Retina (tissue), 1 donor: ENCODE measurements at regions not wholly inside any gene's neighbourhood (a gene's known extent, or its start where the extent isn't known, plus 50 kb on each side); places are given as distances from the start of the nearest gene placed in this dataset.
A peak's percentile ranks its signal among the peaks of the same experiment; 100 is the strongest.

Experiments used
- DNase-seq: peaks from one replicate; pipeline ENCODE4 v3.0.0-alpha.2; 2016

DNA sequence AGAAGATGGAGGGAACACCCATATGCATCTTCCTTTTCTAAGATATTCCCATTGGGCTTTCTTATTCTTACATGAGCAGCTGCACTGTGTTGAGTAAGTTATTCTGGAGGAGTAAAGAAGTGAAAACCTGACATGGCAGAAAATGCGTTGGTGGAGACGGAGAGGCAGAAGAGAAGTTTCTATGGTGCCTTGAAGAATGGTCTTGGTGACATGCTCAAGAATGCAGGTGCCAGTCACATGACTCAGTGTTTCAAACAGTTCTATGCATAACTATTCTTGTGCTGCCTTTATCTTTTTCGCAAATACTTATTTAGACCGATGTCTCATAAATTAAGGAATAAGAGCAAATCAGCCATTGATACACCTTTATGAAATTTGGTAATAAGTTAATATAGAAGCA is 377.8 kb upstream of the IRX2 start:
- DNase-seq = no peak

DNA sequence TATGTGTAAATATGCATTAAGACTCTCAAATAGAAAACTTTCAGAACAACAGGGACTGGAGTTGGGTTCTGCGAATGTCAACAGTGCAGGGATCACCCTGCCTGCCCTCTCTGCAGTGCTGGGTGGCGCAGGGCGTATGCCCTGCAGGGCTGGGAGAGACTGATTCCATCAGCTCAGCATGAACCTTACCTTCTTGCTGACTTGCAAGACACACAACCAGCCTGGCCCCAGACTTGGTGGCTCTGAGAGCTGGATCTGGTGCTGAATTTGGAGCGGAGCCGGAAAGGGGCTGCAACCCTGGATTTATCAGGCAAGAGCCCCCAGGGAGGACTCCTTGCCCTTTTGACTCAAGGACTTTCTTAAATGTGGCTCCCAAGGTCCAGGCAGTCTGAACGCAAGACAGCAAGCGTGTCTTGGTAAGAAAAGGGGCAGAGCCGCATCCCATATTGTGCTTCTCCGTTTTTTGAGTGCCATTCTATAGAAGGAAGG is 376.0 kb upstream of the IRX2 start:
- no peak for DNase-seq

DNA sequence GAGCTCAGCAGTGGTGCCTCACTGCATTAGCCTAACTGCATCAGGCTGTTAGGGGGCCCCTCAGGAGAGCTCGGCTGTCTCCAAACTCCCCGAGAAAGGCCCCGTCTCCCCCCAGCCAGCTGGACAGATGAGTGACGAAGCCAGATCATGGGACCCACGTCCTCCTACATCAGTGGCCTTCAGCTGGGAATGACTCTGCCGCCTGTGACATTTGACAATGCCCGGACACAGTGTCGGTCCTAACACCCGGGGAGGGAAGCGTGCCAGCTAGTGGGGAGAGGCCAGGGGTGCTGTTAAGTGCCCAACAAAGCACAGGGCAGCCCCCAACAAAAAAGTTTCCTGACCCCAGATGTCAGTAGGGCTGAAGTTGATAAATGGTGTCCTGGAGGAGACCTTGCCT is 375.2 kb upstream of the IRX2 start:
- no peak for DNase-seq

DNA sequence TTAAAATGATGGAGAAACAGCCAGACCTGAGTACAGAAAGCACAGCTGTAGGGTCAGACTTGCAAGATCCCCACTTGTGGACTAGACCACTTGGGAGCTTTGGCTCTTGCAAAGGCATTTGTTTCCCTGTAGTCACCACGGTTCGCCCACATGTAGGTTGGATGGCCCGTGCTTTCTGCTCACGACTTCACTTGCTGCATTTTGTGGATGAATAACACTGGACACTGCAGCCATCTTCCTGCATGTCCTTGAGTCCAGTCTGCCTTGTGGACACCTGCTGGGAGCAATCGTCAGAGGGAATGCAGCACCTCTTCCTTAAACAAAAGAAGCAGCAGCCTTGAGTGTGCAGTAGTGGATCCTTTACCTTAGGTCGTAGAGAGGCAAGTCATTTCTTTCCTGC is 372.9 kb upstream of the IRX2 start:
- no peak for DNase-seq

DNA sequence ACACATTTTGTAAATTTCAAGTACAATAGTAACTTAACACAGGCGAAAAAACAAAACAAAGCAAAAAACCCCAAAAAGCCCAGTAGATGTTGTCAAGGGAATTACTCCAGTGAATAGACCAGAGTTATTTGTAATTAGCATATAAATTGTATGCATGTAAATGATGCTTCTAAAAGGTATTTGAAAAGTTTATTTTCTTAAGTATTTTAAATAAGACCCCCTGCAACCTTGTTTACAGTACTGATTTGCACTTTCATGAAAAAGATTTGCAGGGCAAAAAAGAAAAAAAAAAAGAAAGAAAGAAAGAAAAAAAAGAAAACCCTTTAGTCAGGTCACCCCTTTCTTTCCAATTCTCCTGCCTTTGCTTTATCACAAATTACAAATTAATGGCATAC is 372.3 kb upstream of the IRX2 start:
- no peak for DNase-seq

DNA sequence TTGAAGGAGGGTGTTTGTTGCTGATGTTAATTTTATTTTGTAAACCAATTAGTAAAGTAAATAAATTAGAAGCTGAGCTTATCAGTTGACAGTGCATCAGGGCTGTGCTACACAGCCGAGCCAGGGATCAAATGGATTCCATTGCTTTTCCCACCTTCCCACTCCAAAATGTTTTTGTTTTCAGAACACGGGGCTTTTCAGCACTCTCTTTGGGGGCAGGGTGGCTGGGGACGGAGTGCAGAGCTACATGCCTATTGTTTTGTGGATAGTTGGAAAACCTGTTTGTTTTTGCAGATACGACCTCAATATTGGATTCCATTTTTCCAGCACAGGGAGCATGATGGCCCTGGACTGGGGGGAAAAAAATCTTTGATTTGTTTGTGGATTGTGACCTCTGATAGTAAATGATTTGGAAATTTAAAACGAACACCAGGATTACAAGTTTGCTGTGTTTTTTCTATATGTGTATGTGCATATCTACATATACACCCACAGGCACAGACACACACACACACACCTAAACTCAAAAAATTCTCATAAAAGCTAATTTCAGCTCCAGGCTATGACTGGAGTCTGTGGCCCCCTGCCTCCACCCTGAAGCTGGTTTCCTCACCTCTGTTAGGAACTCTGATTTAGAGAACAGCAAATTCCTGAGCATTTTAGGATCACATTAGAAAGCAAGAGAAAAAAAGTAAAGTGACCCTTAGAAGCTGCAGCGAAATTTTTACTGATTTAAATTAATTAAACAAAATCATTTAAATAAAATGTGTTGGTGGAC is 371.7 kb upstream of the IRX2 start:
- no peak for DNase-seq

DNA sequence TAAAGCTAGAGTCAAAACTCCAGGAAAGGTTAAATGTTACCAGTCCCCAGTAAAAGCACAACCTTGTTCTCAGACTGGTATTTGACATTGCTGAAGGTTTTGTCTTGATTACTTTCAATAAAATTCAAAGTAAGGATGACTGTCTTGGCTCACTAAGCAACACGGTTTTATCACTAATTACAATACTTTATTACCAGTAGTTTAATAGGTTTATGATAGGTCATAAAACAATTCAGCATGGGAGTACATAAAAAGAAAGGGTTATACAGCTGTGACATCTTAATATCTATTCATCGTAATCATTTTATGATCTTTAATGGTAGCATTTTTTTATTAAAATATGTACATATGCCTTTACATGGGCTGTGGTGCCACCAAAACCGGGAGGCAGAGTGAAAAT is 370.7 kb upstream of the IRX2 start:
- no peak for DNase-seq

DNA sequence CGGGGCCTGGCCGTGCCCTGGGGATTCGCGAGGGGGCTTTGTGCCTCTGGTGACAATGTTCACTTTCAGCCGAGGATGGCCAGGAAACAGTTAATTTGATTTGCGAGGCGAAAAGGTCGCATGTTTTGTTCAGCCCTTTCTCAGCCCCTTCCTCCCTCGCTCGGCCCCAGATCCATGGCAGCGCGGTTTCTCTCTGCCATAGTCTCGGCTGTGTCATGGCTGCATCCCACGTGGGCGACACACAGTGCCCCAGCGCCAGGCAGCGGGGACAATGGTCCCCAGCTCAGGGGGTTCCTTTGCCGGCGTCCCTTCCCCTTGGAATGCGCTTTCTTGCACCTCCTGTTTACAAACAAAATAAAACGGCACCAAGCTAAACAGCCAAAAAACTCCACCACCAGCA is 370.3 kb upstream of the IRX2 start:
- DNase-seq = peak; percentile 64

DNA sequence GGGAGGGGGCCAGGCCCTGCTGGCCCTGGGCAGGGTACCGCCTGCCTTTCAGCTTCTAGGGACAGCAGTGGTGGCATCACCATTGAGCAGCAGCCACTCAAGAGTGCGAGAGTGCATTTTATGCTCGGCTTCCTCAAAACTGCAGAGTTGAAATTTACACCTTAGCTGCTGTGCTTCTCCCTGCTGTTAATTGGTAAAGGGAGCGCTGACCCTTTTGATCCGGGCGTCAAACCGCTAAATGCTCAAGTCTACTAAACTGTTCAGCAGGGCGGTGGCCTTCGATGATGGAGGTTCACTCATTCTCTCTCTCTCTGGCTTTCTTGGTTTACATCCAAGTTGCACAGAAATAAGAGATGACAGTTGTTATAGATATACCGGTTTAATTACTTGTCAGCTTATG is 368.6 kb upstream of the IRX2 start:
- peak; percentile 56 for DNase-seq

DNA sequence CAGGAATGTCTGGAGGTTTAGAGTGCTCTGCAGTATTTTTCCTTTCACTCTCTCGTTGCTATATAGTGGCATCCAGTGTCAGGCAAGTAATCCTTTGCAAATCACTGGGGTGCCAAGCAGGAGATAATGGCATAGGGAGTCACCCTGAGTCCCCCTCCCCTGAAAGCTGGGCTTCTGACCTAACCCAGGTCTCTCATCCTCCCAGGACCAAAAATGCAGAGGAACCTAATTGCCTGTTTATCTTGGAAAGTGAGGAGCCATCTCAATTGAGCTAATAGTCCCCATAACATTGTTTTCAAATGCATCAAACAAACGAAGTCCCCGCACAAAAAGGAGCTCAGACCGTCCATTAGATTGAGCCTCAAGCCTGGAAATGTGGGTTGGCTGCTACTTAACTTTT is 368.0 kb upstream of the IRX2 start:
- DNase-seq = peak; percentile 48

DNA sequence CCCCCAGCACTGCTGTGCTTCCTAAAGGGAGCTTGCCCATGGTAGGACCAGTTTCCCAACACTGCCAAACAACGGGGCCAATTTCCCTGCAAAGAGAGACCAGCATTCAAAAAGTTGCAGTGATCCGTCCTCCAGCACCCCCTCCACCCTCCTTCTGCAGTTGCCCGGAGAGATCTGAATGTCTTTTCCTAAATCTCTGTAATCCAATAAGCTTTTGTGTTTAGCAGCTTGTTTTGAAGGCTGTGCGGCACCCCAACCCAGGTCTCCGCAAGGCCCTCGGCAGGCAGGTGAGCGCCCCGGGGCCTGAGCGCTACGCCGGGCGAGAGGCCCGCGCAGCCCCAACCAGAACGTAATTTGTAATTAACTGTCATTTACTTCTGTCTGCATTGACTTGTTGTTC is 366.9 kb upstream of the IRX2 start:
- peak; percentile 70 for DNase-seq

DNA sequence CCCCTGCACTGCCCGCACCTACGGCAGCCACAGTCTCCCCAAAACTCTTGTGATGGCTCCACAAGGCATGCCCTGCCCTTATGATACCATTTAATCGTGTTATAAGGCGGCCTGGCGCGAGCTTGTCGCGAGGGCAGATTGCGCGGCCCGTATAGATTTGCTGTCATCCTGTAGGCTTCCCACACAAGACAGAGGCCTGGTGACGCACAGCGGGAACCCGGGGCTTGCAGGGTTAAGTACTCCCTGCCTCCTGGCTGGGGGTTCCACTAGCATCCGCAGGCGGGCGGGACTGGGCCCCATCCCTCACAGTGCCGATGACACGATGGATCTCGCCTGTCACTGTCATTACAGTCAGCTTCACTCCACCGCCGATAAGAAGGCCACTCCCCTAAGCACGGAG is 364.9 kb upstream of the IRX2 start:
- DNase-seq = peak; percentile 68

DNA sequence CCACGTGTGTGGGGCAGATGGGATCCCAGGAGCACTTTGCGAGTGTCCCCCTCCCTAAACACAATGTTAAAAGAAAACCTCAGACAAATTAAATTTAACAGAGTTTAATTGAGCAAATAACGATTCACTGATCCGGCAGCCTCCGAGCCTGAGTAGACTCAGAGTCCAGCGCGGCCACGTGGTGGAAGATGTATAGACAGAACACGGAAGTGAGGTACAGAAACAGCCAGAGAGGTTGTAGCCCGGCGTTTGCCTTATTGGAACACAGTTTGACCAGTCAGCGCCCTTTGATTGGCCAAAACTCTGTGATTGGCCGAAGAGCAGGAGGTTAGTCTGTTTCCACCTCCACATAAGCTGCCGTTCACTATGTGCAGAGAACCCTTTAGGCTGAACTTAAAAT is 363.0 kb upstream of the IRX2 start:
- DNase-seq = no peak

DNA sequence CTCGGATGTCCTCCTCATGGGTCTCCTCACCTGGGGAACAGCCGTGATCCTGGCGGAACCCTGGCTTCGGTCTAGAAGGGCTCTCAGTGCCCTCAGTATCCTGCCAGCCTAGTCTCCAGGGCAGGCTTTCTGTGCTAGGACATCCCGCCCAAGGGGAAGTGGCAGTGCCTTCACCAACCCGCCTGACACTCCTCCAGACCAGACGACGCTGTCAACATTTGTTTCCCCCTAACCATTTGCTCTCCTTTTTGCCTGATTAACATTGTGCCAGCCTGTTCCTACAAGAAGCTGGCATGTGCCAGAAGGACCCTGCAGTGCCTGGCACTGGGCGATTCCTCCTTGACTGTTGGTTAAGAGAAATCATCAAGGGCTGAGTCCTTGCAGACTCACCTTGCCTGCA is 358.9 kb upstream of the IRX2 start:
- no peak for DNase-seq

DNA sequence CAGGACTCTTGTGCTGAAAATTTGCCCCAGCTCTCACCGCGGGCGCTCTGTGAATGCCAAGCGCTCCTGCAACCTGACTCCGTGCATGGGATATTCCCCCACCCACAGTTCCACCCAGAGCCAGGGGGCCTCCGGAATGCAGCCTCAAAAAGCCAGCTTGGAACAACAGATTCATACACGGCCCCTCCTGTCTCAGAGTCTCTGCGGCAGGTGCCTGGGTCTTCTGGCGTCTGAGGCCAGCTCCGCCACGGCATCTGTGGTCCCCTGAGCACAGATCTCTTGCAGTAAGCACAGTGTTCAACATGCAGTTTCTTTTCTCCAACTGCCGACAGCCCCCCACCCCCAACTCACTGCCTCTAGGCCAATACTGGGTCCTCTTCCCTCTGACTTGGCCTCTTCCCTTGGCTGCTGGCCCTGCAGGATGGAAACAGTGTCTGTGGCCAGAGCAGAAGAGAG is 355.7 kb upstream of the IRX2 start:
- peak; percentile 60 for DNase-seq

DNA sequence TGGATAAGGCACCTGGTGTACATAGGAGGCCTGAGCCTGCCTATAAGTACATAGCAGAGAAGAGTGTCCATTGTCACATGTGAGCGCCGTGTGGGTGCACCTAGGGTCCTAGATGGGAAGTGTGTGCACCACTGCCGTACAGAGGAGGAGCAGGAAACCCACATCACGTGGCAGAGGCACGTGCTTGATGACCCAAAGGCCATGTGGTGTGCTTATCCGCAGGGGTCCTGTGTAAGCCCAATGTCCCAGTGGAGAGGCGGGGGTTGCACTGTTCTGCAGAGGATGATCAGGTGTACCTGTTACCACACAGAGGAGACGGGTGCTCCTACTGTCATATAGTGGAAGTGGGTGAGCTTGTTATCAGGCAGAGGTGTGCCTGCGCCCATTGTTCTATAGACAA is 354.1 kb upstream of the IRX2 start:
- no peak for DNase-seq

DNA sequence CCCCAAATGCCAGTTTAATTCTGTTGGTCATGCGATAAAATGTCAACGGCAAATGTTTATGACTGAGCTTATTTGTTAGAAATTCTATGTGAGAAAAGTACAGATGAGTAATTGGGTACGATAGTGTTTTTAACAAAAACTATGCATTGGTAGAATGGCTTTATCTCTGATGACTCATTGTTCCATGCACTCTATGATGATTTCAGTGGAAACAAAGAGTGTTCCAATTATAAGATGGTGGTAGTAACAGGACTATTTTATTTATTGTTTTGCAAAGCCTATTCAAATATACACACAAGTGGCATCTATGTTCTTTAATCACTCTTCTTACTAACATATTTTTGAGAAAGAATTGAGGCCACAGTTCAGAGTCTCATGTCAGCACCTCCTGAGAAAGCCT is 353.7 kb upstream of the IRX2 start:
- no peak for DNase-seq

DNA sequence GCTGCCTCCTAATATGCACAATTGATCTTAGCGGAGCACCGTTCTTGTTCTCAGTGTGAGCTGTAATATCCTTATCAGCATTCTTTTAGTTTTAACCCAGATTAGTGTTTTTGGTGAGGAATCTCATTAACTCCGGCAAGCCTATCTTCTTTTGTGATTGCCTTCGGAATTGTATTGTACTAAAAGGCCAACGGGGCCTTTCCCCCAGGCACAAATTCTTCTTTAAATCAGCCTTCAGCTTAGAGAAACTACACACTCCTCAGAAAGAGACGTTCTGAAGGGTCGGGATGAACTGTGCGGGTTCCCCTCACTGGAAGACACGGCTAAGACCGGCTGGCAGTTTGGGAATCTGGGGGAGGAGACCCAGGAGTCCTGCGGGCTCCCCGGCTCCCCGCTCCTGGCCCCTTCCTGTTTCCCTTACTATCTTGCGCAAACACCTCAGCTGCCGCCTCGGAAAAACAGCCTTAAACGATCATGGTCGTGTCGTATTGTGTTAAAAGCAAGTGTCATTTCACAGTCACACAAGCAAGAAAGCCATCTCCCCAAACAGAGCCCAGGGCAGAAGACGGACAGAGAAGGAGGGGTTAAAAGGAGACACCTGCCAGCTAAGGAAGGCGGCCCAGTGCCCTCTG is 353.1 kb upstream of the IRX2 start:
- no peak for DNase-seq

DNA sequence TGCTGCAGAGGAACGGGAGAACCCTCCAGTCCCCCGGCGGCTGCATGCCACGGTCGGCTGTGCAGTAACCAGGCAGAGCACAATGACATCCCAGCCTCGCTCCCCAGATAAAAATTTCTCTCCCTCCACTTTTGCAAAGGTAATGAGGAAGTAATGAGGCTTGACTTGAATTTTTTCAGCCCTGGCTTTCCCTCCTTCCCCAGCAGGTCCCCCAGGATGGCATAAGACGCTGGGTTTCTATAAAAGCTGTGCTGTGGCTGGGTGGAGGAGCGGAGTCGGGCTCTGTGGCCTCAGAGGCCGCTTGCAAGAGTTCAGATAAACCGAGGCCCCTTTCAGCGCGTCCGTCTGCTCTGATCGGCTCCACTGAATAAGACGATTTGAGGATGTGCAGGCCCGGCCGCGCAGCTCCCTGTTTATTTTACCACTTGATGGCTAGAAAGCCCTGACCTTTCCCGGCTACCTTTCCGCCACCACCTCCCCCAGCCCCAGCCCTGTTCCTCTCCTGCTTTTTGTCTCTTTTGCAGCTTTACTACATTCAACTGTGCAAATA is 351.9 kb upstream of the IRX2 start:
- peak; percentile 89 for DNase-seq

DNA sequence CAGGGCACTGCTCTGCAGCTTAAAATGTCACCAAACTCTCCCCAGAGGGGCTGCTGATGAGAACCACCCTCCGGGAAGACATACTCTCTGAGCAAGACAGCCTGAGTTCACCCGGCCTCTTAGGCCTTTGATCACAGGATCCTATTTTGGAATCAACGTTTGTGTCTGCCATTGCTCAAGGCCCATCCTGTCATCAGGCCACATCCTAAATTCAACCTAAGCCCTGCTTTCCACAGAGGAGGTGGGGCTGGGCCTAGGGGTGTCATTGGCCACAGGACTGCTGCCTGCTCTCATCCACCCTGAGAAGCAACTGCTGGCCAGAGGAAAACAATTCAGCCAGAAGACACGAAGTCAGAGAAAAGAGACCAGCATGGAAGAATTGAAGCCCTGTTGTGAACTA is 351.1 kb upstream of the IRX2 start:
- DNase-seq = no peak

DNA sequence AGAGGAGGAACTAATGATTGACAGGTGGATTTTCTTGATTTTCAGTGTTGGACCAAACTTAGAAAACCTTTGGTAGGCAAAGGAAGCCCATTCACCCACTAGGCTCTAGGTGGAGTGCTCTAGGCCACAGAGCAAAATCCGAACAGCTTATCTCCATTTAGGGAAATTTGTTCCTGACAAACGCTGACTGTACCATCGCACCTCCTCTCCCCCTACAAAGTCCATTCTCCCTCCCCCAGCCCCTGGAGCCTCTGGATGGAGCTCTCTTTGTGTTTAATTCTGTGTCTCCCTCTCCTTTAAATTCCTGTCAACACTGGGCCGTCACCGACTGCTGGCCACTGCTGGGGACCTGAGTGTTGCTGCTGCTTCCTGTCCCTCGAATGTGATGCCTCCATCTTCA is 350.1 kb upstream of the IRX2 start:
- DNase-seq = no peak

DNA sequence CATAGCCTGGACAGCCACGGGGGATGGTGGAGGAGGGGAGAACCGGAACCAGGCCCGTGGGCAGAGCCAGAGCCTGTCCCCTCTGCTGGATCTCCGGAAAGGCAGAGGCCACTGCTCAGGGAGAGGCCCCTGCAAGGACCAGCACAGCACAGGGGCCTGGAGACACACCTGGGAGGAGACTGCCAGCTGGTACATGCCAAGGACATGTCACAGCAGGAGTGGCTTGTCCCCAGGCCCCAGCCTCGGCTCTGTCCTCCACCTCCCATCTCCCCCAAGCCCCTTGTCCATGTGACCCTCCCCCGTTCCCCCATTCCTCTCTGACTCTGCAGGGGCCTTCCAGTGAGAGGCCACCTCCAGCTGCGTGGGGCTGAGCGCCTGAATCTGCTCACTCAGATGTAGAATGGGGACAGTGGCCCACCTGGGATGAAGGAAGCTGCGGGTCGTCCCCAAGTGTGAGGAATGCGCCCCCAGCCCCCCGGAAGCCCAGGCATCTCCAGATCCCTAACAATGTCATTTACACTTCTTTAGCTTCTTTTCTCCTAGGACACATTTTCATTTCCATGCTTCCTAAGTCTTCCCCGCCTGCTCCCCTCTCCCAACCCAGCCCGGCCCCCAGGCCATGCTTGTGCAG is 349.6 kb upstream of the IRX2 start:
- DNase-seq = no peak

DNA sequence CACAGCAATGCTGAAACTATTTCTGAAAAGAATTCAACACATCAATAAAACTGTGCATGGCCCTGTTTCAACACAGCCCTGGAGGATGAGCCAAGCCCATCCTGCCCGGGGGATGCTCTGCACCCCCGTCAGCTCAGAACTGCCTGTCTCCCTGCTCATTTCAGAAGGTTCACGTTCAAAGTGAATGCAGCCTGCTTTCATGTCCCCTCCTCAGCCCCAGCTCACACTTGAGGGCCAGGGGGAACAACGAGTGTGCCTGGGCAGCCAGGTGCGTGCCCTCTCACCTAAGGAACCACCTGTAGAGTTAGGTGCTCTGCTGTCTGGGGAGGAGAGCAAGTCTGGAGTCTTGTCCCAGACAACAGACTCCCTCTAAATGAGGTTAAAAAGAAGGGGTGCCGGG is 348.5 kb upstream of the IRX2 start:
- DNase-seq = no peak

DNA sequence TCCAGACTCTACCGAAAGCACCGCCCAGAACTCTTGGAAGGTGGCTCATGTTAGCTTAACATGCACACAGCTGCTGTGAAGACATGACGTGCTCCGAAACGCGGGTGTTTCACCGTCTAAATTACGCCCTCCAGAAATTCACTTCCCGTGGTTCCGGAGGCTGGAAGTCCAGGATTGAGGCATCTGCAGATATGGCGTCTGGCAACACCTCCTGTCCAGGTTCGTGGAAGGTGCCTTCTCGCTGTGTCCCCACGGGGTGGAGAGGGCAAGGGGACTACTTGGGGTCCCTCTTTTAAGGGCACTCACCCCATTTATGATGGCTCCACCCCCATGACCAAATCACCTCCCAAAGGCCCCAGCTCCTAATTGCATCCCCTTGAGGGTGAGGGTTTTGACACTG is 348.0 kb upstream of the IRX2 start:
- DNase-seq = no peak
